GM23338 (cell line): ENCODE measurements at regions not wholly inside any gene's neighbourhood (a gene's known extent, or its start where the extent isn't known, plus 50 kb on each side); places are given as distances from the start of the nearest gene placed in this dataset.

Experiments
- ATAC-seq: fragments of 200-7000 bp; cut with Tn5 transposase; 3 replicates; pipeline ENCODE4 v1.9.1; 2020
- DNase-seq: peaks from one replicate; pipeline ENCODE4 v3.0.0-alpha.2; 2015; ENCODE audit warnings: low spot score
- H2AFZ ChIP-seq: fragments of 200-600 bp; sonication (generic); 2 replicates; pipeline ENCODE4 v1.8.0; 2016; ENCODE audit warnings: antibody characterized with exemption, mild to moderate bottlenecking, moderate library complexity
- H3F3A ChIP-seq: fragments of 200-600 bp; sonication (generic); replicated peaks from 2 replicates; pipeline ENCODE4 v1.8.0; 2017; ENCODE audit warnings: antibody characterized with exemption, mixed run types, low read depth
- H3K27ac ChIP-seq: fragments of 200-600 bp; sonication (generic); 2 replicates; pipeline ENCODE4 v1.6.1; 2016; ENCODE audit warnings: low read depth
- H3K27me3 ChIP-seq: fragments of 200-600 bp; sonication (generic); 2 replicates; pipeline ENCODE4 v1.8.0; 2016; ENCODE audit warnings: mild to moderate bottlenecking, mixed run types, moderate library complexity; ENCODE audit not compliant: insufficient read depth
- H3K36me3 ChIP-seq: fragments of 200-600 bp; sonication (generic); 2 replicates; pipeline ENCODE4 v1.8.0; 2016; ENCODE audit warnings: mild to moderate bottlenecking; ENCODE audit not compliant: insufficient read depth
- H3K4me1 ChIP-seq: fragments of 200-600 bp; sonication (generic); 2 replicates; pipeline ENCODE4 v1.8.0; 2016; ENCODE audit warnings: mild to moderate bottlenecking, moderate library complexity; ENCODE audit not compliant: insufficient read depth
- H3K4me2 ChIP-seq: fragments of 200-600 bp; sonication (generic); 2 replicates; pipeline ENCODE4 v1.7.1; 2017; ENCODE audit warnings: mixed run types
- H3K4me3 ChIP-seq: fragments of 200-600 bp; sonication (generic); 2 replicates; pipeline ENCODE4 v1.6.1; 2016; ENCODE audit warnings: mixed run types
- H3K79me2 ChIP-seq: fragments of 200-600 bp; sonication (generic); replicated peaks from 2 replicates; pipeline ENCODE4 v1.8.0; 2017; ENCODE audit warnings: mild to moderate bottlenecking; ENCODE audit not compliant: insufficient read depth
- H3K9me2 ChIP-seq: fragments of 200-600 bp; sonication (generic); 2 replicates; pipeline ENCODE4 v1.8.0; 2017; ENCODE audit not compliant: insufficient read depth
- H4K20me1 ChIP-seq: fragments of 200-600 bp; sonication (generic); replicated peaks from 2 replicates; pipeline ENCODE4 v1.8.0; 2017; ENCODE audit warnings: mild to moderate bottlenecking; ENCODE audit not compliant: insufficient read depth
- H3K27ac Mint-ChIP-seq: 2 replicates; pipeline ENCODE4 v1.8.0; 2020; ENCODE audit warnings: inconsistent platforms, mild to moderate bottlenecking, moderate library complexity, mixed read lengths
- H3K27me3 Mint-ChIP-seq: 3 replicates; pipeline ENCODE4 v1.8.0; 2022; ENCODE audit warnings: low read depth, mild to moderate bottlenecking, moderate library complexity, mixed read lengths, inconsistent platforms; ENCODE audit not compliant: insufficient read depth, poor library complexity
- H3K36me3 Mint-ChIP-seq: 3 replicates; pipeline ENCODE4 v1.8.0; 2021; ENCODE audit warnings: low read depth, mild to moderate bottlenecking, inconsistent platforms, moderate library complexity, mixed read lengths
- H3K4me1 Mint-ChIP-seq: 3 replicates; pipeline ENCODE4 v1.8.0; 2020; ENCODE audit warnings: mild to moderate bottlenecking, inconsistent platforms, mixed read lengths
- H3K4me3 Mint-ChIP-seq: 3 replicates; pipeline ENCODE4 v1.8.0; 2021; ENCODE audit warnings: moderate library complexity, mild to moderate bottlenecking, inconsistent platforms, mixed read lengths
- H3K9me3 Mint-ChIP-seq: 3 replicates; pipeline ENCODE4 v1.8.0; 2020; ENCODE audit warnings: moderate library complexity, mild to moderate bottlenecking, inconsistent platforms, mixed read lengths
- CREB1 ChIP-seq: fragments of 250-450 bp; sonication (Bioruptor Pico); IDR thresholded peaks from 2 replicates; pipeline ENCODE4 v1.5.0; 2020; ENCODE audit warnings: low read depth, mild to moderate bottlenecking, moderate library complexity
- EZH2 ChIP-seq: fragments of 200-600 bp; sonication (generic); IDR thresholded peaks from one replicate; pipeline ENCODE4 v1.8.0; 2017; ENCODE audit warnings: antibody characterized with exemption, mild to moderate bottlenecking, low read depth; ENCODE audit not compliant: unreplicated experiment
- JUNB ChIP-seq: IDR thresholded peaks from one replicate; pipeline ENCODE4 v1.6.1; 2016; ENCODE audit warnings: antibody characterized with exemption; ENCODE audit not compliant: unreplicated experiment
- NANOG ChIP-seq: IDR thresholded peaks from 2 replicates; pipeline ENCODE4 v1.6.1; 2016; ENCODE audit warnings: antibody characterized with exemption, borderline replicate concordance
- POLR2AphosphoS5 ChIP-seq: IDR thresholded peaks from 2 replicates; pipeline ENCODE4 v1.6.1; 2016; ENCODE audit warnings: antibody characterized with exemption, low read depth
- STAT1 ChIP-seq: IDR thresholded peaks from one replicate; pipeline ENCODE4 v1.6.1; 2016; ENCODE audit warnings: antibody characterized with exemption; ENCODE audit not compliant: unreplicated experiment
- ZNF114 ChIP-seq: fragments of 250-450 bp; sonication (Bioruptor Pico); IDR thresholded peaks from 2 replicates; pipeline ENCODE4 v1.5.0; 2020; ENCODE audit warnings: mild to moderate bottlenecking, moderate library complexity
- ZNF331 ChIP-seq: fragments of 250-450 bp; sonication (Bioruptor Pico); IDR thresholded peaks from 2 replicates; pipeline ENCODE4 v1.5.0; 2020; ENCODE audit warnings: low read depth, mild to moderate bottlenecking, moderate library complexity
- TF ChIP-seq, protein P1 (sequence below): fragments of 250-450 bp; sonication (Bioruptor Pico); IDR thresholded peaks from 2 replicates; pipeline ENCODE4 v1.5.0; 2020; ENCODE audit warnings: mild to moderate bottlenecking, moderate library complexity
- TF ChIP-seq, protein P2 (sequence below): IDR thresholded peaks from 2 replicates; pipeline ENCODE4 v1.6.1; 2016; ENCODE audit warnings: antibody characterized with exemption
- TF ChIP-seq, protein P3 (sequence below), 2 experiments: fragments of 200-600 bp in 1 of 2; sonication (generic) in 1 of 2; conservative IDR thresholded peaks; 2 replicates each; pipeline versions ENCODE4 v1.5.1 to v1.6.1; 2016 to 2017; ENCODE audit warnings: antibody characterized with exemption in 2 of 2, low read depth in 2 of 2, mild to moderate bottlenecking in 2 of 2, moderate library complexity in 1 of 2
- TF ChIP-seq, protein P4 (sequence below): IDR thresholded peaks from one replicate; pipeline ENCODE4 v1.6.1; 2018; ENCODE audit warnings: antibody characterized with exemption; ENCODE audit not compliant: unreplicated experiment

DNA sequence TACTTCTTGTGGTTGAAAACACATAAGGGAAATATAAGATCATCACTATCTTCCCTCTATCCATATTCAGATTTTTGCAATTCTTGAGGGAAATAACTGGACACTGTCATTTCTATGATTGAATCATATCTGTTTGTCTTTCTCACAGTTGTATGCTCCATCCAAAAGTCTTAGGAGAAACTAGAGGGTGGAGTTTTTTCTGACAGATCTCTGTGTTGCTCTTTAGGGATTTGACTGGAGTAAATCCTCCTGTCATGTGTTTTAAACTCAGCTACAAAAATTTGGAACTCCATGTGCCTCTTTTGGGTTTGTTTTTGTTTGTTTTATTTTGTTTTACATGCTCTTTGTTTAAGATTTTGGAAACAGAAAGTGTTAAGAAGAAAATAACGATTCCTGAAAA lies 136.5 kb downstream of the SPATA18 start:
- Histone ChIP-seq H3K27ac (no peak overlapping the region), H3K27me3 (no peaks in the 10 kb centered on the region), H3F3A (no peaks in the 10 kb centered on the region), H2AFZ (no peak overlapping the region), H3K9me2 (no peaks in the 10 kb centered on the region), H3K79me2 (no peaks in the 10 kb centered on the region), H3K4me1 (no peaks in the 10 kb centered on the region), H3K36me3 (no peaks in the 10 kb centered on the region), H3K4me2 (no peak overlapping the region), H4K20me1 (no peaks in the 10 kb centered on the region), H3K4me3 (no peak overlapping the region)
- ATAC-seq (no peak), DNase-seq (no peak)
- no peaks in the 10 kb centered on the region for H3K9me3 Mint-ChIP-seq
- TF ChIP-seq ZNF114 (CRISPR knock-in tag): no peak
- TF ChIP-seq, protein P1, sequence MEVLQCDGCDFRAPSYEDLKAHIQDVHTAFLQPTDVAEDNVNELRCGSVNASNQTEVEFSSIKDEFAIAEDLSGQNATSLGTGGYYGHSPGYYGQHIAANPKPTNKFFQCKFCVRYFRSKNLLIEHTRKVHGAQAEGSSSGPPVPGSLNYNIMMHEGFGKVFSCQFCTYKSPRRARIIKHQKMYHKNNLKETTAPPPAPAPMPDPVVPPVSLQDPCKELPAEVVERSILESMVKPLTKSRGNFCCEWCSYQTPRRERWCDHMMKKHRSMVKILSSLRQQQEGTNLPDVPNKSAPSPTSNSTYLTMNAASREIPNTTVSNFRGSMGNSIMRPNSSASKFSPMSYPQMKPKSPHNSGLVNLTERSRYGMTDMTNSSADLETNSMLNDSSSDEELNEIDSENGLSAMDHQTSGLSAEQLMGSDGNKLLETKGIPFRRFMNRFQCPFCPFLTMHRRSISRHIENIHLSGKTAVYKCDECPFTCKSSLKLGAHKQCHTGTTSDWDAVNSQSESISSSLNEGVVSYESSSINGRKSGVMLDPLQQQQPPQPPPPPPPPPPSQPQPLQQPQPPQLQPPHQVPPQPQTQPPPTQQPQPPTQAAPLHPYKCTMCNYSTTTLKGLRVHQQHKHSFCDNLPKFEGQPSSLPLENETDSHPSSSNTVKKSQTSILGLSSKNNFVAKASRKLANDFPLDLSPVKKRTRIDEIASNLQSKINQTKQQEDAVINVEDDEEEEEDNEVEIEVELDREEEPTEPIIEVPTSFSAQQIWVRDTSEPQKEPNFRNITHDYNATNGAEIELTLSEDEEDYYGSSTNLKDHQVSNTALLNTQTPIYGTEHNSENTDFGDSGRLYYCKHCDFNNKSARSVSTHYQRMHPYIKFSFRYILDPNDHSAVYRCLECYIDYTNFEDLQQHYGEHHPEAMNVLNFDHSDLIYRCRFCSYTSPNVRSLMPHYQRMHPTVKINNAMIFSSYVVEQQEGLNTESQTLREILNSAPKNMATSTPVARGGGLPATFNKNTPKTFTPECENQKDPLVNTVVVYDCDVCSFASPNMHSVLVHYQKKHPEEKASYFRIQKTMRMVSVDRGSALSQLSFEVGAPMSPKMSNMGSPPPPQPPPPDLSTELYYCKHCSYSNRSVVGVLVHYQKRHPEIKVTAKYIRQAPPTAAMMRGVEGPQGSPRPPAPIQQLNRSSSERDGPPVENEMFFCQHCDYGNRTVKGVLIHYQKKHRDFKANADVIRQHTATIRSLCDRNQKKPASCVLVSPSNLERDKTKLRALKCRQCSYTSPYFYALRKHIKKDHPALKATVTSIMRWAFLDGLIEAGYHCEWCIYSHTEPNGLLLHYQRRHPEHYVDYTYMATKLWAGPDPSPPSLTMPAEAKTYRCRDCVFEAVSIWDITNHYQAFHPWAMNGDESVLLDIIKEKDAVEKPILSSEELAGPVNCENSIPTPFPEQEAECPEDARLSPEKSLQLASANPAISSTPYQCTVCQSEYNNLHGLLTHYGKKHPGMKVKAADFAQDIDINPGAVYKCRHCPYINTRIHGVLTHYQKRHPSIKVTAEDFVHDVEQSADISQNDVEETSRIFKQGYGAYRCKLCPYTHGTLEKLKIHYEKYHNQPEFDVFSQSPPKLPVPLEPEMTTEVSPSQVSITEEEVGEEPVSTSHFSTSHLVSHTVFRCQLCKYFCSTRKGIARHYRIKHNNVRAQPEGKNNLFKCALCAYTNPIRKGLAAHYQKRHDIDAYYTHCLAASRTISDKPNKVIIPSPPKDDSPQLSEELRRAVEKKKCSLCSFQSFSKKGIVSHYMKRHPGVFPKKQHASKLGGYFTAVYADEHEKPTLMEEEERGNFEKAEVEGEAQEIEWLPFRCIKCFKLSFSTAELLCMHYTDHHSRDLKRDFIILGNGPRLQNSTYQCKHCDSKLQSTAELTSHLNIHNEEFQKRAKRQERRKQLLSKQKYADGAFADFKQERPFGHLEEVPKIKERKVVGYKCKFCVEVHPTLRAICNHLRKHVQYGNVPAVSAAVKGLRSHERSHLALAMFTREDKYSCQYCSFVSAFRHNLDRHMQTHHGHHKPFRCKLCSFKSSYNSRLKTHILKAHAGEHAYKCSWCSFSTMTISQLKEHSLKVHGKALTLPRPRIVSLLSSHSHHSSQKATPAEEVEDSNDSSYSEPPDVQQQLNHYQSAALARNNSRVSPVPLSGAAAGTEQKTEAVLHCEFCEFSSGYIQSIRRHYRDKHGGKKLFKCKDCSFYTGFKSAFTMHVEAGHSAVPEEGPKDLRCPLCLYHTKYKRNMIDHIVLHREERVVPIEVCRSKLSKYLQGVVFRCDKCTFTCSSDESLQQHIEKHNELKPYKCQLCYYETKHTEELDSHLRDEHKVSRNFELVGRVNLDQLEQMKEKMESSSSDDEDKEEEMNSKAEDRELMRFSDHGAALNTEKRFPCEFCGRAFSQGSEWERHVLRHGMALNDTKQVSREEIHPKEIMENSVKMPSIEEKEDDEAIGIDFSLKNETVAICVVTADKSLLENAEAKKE: no peak
- TF ChIP-seq, protein P2, sequence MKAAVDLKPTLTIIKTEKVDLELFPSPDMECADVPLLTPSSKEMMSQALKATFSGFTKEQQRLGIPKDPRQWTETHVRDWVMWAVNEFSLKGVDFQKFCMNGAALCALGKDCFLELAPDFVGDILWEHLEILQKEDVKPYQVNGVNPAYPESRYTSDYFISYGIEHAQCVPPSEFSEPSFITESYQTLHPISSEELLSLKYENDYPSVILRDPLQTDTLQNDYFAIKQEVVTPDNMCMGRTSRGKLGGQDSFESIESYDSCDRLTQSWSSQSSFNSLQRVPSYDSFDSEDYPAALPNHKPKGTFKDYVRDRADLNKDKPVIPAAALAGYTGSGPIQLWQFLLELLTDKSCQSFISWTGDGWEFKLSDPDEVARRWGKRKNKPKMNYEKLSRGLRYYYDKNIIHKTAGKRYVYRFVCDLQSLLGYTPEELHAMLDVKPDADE: no peak
- no peak for TF ChIP-seq ZNF331
- TF ChIP-seq EZH2: no peak
- TF ChIP-seq NANOG: no peak
- TF ChIP-seq, protein P3, sequence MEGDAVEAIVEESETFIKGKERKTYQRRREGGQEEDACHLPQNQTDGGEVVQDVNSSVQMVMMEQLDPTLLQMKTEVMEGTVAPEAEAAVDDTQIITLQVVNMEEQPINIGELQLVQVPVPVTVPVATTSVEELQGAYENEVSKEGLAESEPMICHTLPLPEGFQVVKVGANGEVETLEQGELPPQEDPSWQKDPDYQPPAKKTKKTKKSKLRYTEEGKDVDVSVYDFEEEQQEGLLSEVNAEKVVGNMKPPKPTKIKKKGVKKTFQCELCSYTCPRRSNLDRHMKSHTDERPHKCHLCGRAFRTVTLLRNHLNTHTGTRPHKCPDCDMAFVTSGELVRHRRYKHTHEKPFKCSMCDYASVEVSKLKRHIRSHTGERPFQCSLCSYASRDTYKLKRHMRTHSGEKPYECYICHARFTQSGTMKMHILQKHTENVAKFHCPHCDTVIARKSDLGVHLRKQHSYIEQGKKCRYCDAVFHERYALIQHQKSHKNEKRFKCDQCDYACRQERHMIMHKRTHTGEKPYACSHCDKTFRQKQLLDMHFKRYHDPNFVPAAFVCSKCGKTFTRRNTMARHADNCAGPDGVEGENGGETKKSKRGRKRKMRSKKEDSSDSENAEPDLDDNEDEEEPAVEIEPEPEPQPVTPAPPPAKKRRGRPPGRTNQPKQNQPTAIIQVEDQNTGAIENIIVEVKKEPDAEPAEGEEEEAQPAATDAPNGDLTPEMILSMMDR (conservative IDR thresholded peaks at IDR 0.05; ENCODE audit: low read depth in 2 of 2): no peak
- no peak for TF ChIP-seq POLR2AphosphoS5
- no peak for TF ChIP-seq STAT1
- TF ChIP-seq CREB1 (CRISPR knock-in tag): no peak
- no peak for TF ChIP-seq JUNB
- TF ChIP-seq, protein P4, sequence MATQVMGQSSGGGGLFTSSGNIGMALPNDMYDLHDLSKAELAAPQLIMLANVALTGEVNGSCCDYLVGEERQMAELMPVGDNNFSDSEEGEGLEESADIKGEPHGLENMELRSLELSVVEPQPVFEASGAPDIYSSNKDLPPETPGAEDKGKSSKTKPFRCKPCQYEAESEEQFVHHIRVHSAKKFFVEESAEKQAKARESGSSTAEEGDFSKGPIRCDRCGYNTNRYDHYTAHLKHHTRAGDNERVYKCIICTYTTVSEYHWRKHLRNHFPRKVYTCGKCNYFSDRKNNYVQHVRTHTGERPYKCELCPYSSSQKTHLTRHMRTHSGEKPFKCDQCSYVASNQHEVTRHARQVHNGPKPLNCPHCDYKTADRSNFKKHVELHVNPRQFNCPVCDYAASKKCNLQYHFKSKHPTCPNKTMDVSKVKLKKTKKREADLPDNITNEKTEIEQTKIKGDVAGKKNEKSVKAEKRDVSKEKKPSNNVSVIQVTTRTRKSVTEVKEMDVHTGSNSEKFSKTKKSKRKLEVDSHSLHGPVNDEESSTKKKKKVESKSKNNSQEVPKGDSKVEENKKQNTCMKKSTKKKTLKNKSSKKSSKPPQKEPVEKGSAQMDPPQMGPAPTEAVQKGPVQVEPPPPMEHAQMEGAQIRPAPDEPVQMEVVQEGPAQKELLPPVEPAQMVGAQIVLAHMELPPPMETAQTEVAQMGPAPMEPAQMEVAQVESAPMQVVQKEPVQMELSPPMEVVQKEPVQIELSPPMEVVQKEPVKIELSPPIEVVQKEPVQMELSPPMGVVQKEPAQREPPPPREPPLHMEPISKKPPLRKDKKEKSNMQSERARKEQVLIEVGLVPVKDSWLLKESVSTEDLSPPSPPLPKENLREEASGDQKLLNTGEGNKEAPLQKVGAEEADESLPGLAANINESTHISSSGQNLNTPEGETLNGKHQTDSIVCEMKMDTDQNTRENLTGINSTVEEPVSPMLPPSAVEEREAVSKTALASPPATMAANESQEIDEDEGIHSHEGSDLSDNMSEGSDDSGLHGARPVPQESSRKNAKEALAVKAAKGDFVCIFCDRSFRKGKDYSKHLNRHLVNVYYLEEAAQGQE: no peak
- H3K4me1 Mint-ChIP-seq: no peaks in the 10 kb centered on the region
- peak overlapping the region; percentile 6; the same call in 1 of the 2 replicates for H3K27ac Mint-ChIP-seq
- no peak overlapping the region for H3K4me3 Mint-ChIP-seq
- no peaks in the 10 kb centered on the region for H3K27me3 Mint-ChIP-seq
- no peaks in the 10 kb centered on the region for H3K36me3 Mint-ChIP-seq
